ENCODE measurements at regions not wholly inside any gene's neighbourhood (a gene's known extent, or its start where the extent isn't known, plus 50 kb on each side); places are given as distances from the start of the nearest gene placed in this dataset.

- no peak for DNase-seq
- WGBS, 2 donors, result 82 to 92% methylated on average over 1 of the region's 1 CpG
- no peak for ATAC-seq
- Histone ChIP-seq H3K9me3 (peaks cover 0 to 2% (median 0%) of the 10 kb centered on the region in 11 donors), H3K4me1 (no peaks in the 10 kb centered on the region), H3K27me3 (no peaks in the 10 kb centered on the region), H3K36me3 (no peaks in the 10 kb centered on the region), H3K4me3 (no peak overlapping the region), H3K27ac (no peak overlapping the region)
- no peak for TF ChIP-seq CTCF (IDR thresholded peaks at IDR 0.05)
- intact Hi-C loops (cut with DNase I), result no loop called here
Measured at GRCh38 chr3:102332205-102332604, 102.6 kb upstream of the ZPLD1 start.

DNA sequence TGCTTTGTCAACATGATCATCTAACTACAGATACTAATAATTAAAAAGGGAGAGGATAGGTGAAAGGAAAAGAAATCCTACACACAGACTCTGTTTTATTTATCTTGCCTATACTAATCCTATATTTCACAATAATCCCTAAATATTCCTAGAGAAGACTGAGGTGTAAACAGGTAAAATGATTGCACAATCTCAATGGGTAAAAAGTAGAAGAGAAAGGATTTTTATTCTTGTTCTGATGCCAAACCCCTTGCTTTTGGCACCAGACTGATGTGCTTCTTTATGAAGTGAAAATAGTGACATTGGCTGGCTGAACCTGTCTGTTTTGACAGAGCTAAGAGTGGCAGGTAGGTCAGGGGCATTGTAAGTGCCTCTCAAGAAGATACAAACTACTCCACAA lies 101.9 kb upstream of the ZPLD1 start:
- no peak for ATAC-seq
- no peak for TF ChIP-seq CTCF (IDR thresholded peaks at IDR 0.05)
- no peaks in the 10 kb centered on the region for H3K27me3 ChIP-seq
- H3K9me3 ChIP-seq, result peaks cover 0 to 2% (median 0%) of the 10 kb centered on the region in 11 donors
- H3K4me3 ChIP-seq, result no peak overlapping the region
- DNase-seq, result no peak
- no peaks in the 10 kb centered on the region for H3K4me1 ChIP-seq
- no peak overlapping the region for H3K27ac ChIP-seq
- no peaks in the 10 kb centered on the region for H3K36me3 ChIP-seq
- intact Hi-C loops (cut with DNase I), result no loop called here

- Histone ChIP-seq H3K4me1 (no peaks in the 10 kb centered on the region), H3K9me3 (peaks cover 0 to 2% (median 0%) of the 10 kb centered on the region in 11 donors), H3K36me3 (no peaks in the 10 kb centered on the region), H3K27ac (no peak overlapping the region), H3K4me3 (no peak overlapping the region), H3K27me3 (no peaks in the 10 kb centered on the region)
- TF ChIP-seq CTCF (IDR thresholded peaks at IDR 0.05), result no peak
- 72% methylated on average over 3 of the region's 3 CpGs for WGBS, 2 donors
- intact Hi-C loops (cut with DNase I), result no loop called here
- no peak for DNase-seq
- no peak for ATAC-seq
Measured at GRCh38 chr3:102336130-102336529, 98.7 kb upstream of the ZPLD1 start.

DNA sequence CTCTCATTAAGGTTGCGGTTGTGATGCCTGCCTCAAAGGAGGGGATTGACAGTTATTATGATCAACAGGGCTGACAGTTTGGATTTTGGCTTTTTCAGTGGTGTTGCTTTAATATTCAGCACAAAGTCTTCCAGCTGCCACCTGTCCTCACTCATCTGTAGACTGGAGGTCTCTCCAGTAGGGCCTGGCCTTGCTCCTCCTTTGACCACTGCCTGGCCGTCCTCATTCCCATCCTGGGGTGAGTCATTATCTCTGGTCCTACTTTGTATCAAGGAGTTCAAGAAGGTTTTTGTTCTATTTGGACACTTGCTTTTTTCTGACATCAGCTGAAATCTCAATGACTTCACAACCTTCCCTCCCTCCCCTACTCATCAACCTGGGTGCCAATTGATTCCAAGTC lies 95.1 kb upstream of the ZPLD1 start:
- Histone ChIP-seq H3K4me1 (no peaks in the 10 kb centered on the region), H3K27ac (no peak overlapping the region), H3K27me3 (no peaks in the 10 kb centered on the region), H3K9me3 (peaks cover 0 to 2% (median 0%) of the 10 kb centered on the region in 11 donors), H3K4me3 (no peak overlapping the region), H3K36me3 (no peaks in the 10 kb centered on the region)
- intact Hi-C loops (cut with DNase I), result loop anchor here in 1 of 10 donors (10.0 kb wide), 1 partner anchor 1085 kb away; no protein-coding TSS in a partner anchor
- DNase-seq (no peak), ATAC-seq (no peak)
- 71 to 83% methylated on average over 2 of the region's 2 CpGs for WGBS, 2 donors
- no peak for TF ChIP-seq CTCF (IDR thresholded peaks at IDR 0.05)

DNA sequence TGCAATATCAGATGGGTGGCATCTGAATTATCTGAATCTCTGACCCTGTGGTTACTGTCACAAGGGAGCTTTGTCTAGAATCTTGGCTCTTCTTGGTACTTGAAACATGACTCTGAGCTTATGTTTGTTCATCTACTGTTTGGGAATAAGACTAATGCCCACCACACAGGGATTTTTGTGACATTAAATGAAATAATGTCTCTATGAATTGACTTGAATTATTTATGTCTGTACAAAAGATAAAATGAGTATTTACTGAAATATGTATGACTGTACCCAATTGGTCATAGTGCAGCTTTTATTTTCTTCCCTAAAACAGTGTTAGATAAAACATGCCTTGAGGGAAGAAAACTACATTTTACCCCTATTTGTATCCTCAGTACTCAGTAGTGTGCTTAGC lies 87.9 kb upstream of the ZPLD1 start:
- DNase-seq (no peak), ATAC-seq (no peak)
- H3K4me1 ChIP-seq, result no peaks in the 10 kb centered on the region
- no peak overlapping the region for H3K4me3 ChIP-seq
- no peak overlapping the region for H3K27ac ChIP-seq
- no peaks in the 10 kb centered on the region for H3K36me3 ChIP-seq
- no peaks in the 10 kb centered on the region for H3K27me3 ChIP-seq
- no peak for TF ChIP-seq CTCF (IDR thresholded peaks at IDR 0.05)
- intact Hi-C loops (cut with DNase I), result loop anchor here in 1 of 10 donors (10.0 kb wide), 1 partner anchor 1092 kb away; no protein-coding TSS in a partner anchor
- no peaks in the 10 kb centered on the region for H3K9me3 ChIP-seq
